Stimulated activated naive B cell treated with anti-CD40 and anti-IgM and Interleukin-4, amounts not matched to agents 10 μg/mL and 1 μg/mL and 100 μg/mL, for 72 hours (primary cell): ENCODE measurements at regions not wholly inside any gene's neighbourhood (a gene's known extent, or its start where the extent isn't known, plus 50 kb on each side); places are given as distances from the start of the nearest gene placed in this dataset.

Source experiments
- ATAC-seq, 2 donors: fragments of 150-1000 bp; cut with Tn5 transposase; replicated peaks; 2 replicates each; pipeline ENCODE4 v1.10.0; 2021; ENCODE audit warnings: moderate library complexity in 1 of 2
- DNase-seq: peaks from one replicate; pipeline ENCODE4 v3.0.0; 2021
- H3K27ac Mint-ChIP-seq: one replicate; pipeline ENCODE4 v1.8.0; 2022; ENCODE audit warnings: mild to moderate bottlenecking, mixed read lengths
- H3K27me3 Mint-ChIP-seq, 2 donors: one replicate each; pipeline ENCODE4 v1.8.0; 2022; ENCODE audit warnings: mixed read lengths in 2 of 2
- H3K36me3 Mint-ChIP-seq, 2 donors: one replicate each; pipeline ENCODE4 v1.8.0; 2022; ENCODE audit warnings: mixed read lengths in 2 of 2, mild to moderate bottlenecking in 1 of 2
- H3K4me1 Mint-ChIP-seq, 2 donors: one replicate each; pipeline ENCODE4 v1.8.0; 2022; ENCODE audit warnings: mixed read lengths in 2 of 2, mild to moderate bottlenecking in 1 of 2
- H3K4me3 Mint-ChIP-seq, 2 donors: one replicate each; pipeline ENCODE4 v1.8.0; 2022; ENCODE audit warnings: mild to moderate bottlenecking in 2 of 2, mixed read lengths in 2 of 2, moderate library complexity in 1 of 2
- H3K9me3 Mint-ChIP-seq, 2 donors: one replicate each; pipeline ENCODE4 v1.8.0; 2022; ENCODE audit warnings: mixed read lengths in 2 of 2, mild to moderate bottlenecking in 1 of 2

DNA sequence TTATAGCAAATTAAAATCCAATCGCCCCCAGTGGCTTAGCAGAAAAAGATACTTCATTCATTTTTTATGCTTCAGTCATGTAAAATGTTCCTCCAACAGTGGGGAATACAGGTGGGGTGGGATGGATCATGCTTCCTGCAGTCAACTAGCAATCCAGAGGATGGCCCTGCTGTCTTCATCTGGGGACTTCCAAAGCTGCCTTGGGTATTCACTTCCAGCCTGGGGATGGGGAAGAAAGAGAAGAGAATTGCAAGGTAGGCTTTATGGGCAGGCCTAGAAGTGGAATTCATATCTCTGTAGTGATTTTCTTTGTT lies 354.8 kb upstream of the SLCO3A1 start:
- Mint-ChIP-seq H3K4me1 (no peaks in the 10 kb centered on the region), H3K4me3 (no peak overlapping the region), H3K27me3 (peaks cover 0 to 11% of the 10 kb centered on the region in 2 donors), H3K36me3 (no peaks in the 10 kb centered on the region), H3K9me3 (no peaks in the 10 kb centered on the region), H3K27ac (no peak overlapping the region)
- no peak for ATAC-seq
- no peak for DNase-seq

DNA sequence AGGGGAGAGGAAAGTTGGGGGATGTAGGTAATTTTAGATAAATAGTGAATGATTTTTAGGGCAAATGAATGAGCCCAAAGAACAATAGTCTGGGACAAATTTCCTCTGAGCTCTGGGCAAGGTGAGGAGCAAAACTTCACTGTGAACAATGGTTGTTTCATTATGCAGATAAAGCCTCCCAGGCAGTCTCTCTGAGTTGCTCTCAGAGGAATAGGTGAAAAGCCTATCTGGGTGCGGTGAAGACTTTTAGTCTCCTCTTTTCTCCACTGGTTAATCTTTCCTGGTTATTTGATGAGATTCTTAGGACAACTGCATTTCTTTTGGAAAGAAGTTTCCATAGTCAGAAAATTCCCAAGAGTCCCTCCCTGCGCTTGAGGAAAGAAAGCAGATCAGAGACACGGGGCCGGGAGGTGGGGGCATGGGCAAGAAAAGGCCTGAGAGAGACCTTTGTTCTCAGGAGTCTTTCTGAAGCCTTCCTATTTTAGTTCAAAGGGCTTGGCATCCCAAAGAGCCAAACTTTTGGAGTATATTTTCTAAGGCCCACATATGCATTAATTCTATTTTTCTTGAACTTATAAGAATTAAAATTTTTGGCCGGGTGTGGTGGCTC lies 353.6 kb upstream of the SLCO3A1 start:
- ATAC-seq (no peak), DNase-seq (no peak)
- Mint-ChIP-seq H3K9me3 (no peaks in the 10 kb centered on the region), H3K27me3 (peaks cover 0 to 11% of the 10 kb centered on the region in 2 donors), H3K36me3 (no peaks in the 10 kb centered on the region), H3K27ac (no peak overlapping the region), H3K4me3 (no peak overlapping the region), H3K4me1 (no peaks in the 10 kb centered on the region)

GRCh38 chr15:91508633-91509032 lies 344.9 kb upstream of the SLCO3A1 start:
- H3K36me3 Mint-ChIP-seq, result no peaks in the 10 kb centered on the region
- ATAC-seq (no peak), DNase-seq (no peak)
- H3K9me3 Mint-ChIP-seq, result no peaks in the 10 kb centered on the region
- H3K4me3 Mint-ChIP-seq, result no peak overlapping the region
- H3K4me1 Mint-ChIP-seq, result no peaks in the 10 kb centered on the region
- H3K27me3 Mint-ChIP-seq, result peaks cover 0 to 13% of the 10 kb centered on the region in 2 donors
- H3K27ac Mint-ChIP-seq, result no peak overlapping the region

DNA sequence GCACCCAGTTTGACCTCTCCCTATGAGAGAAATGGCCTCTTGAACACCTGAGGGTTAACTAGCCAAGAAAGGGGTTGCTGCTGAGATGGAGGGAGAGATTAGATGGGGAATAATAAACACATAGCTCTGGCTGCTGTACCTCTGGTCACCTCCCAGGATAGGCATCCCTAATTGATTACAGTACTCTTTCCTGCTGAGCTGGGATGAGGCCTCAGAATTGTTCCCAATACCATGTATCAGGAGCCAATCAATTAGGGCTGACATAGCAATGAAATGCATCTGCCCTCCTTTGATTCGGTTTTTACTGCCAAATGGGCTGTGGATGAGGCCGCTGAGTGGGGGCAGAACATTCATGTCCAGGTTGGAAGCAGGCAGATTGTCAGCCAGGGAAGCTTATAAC lies 339.4 kb upstream of the SLCO3A1 start:
- ATAC-seq (no peak), DNase-seq (no peak)
- H3K9me3 Mint-ChIP-seq, result no peaks in the 10 kb centered on the region
- no peaks in the 10 kb centered on the region for H3K4me1 Mint-ChIP-seq
- no peak overlapping the region for H3K27ac Mint-ChIP-seq
- no peak overlapping the region for H3K4me3 Mint-ChIP-seq
- H3K36me3 Mint-ChIP-seq, result no peaks in the 10 kb centered on the region
- H3K27me3 Mint-ChIP-seq, result peaks cover 0 to 12% of the 10 kb centered on the region in 2 donors

DNA sequence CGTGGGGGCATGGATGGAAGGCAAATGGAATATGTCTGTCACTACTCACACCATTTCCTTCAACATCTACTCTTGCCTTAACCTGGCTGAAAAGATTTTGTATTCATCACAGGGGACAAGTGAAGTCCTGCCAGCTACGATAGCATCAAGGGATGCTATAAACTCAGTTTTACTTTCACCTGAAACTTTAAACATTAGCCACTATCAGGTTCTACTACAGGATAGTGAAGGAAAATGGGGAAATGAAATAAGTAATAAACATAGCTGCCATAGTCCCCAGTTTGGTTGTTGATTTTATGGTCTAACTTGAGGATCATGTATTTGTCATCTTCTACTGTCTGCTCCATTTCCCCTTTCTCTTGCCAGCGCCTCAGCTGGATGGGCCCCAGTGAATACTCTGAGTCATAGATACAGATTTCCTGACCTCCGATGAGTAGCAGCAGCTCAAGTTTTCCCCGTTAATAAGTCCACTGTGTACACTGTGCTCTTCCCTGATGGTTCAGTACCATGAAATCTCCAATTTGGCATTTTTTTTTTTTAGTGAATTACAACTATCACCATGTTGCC lies 338.2 kb upstream of the SLCO3A1 start:
- Mint-ChIP-seq H3K4me3 (no peak overlapping the region), H3K4me1 (no peaks in the 10 kb centered on the region), H3K27me3 (peaks cover 0 to 7% of the 10 kb centered on the region in 2 donors), H3K36me3 (no peaks in the 10 kb centered on the region), H3K27ac (no peak overlapping the region), H3K9me3 (no peaks in the 10 kb centered on the region)
- ATAC-seq (peak; percentile 38 to 52), DNase-seq (no peak)

- H3K27ac Mint-ChIP-seq, result no peak overlapping the region
- no peaks in the 10 kb centered on the region for H3K9me3 Mint-ChIP-seq
- no peak overlapping the region for H3K4me3 Mint-ChIP-seq
- H3K27me3 Mint-ChIP-seq, result no peaks in the 10 kb centered on the region
- DNase-seq (no peak), ATAC-seq (no peak)
- no peaks in the 10 kb centered on the region for H3K4me1 Mint-ChIP-seq
- no peaks in the 10 kb centered on the region for H3K36me3 Mint-ChIP-seq
Measured at GRCh38 chr15:91516866-91517265, 336.6 kb upstream of the SLCO3A1 start.

DNA sequence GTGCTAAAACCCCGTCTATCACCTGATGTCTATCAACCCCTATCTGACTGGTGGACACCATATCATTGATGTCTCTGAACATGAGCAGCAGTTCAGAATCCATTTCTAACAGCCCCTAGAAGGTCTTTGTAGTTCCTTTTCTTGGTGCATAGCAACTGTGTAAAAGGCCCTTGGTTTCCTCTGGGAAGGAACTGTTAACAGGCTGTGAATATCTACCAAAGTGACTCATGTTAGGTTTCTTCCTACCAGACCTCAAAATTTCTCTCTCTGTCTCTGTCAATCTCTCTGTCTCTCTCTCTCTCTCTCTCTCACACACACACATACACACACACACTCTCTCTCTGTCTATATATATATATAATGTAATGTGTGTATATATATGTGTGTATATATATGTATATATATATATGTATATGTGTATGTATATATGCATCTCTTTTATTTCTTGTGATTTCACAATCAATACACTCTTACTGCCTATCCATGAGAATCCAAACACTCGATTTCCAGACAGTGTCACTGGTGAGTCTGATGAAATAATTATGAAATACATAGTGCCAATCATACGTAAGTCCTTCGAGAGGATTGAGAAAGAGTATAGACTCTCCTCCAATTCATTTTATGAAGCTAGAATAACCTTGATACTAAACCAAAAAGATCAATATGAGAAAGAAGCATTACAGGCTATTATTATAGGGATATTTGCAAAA lies 335.9 kb upstream of the SLCO3A1 start:
- DNase-seq (no peak), ATAC-seq (no peak)
- H3K27ac Mint-ChIP-seq, result no peak overlapping the region
- H3K9me3 Mint-ChIP-seq, result no peaks in the 10 kb centered on the region
- H3K27me3 Mint-ChIP-seq, result no peaks in the 10 kb centered on the region
- H3K36me3 Mint-ChIP-seq, result no peaks in the 10 kb centered on the region
- H3K4me3 Mint-ChIP-seq, result no peak overlapping the region
- no peaks in the 10 kb centered on the region for H3K4me1 Mint-ChIP-seq

GRCh38 chr15:91520850-91521249 lies 332.7 kb upstream of the SLCO3A1 start:
- DNase-seq (no peak), ATAC-seq (no peak)
- Mint-ChIP-seq H3K4me1 (no peaks in the 10 kb centered on the region), H3K4me3 (no peak overlapping the region), H3K27ac (no peak overlapping the region), H3K27me3 (no peaks in the 10 kb centered on the region), H3K9me3 (no peaks in the 10 kb centered on the region), H3K36me3 (no peaks in the 10 kb centered on the region)

DNA sequence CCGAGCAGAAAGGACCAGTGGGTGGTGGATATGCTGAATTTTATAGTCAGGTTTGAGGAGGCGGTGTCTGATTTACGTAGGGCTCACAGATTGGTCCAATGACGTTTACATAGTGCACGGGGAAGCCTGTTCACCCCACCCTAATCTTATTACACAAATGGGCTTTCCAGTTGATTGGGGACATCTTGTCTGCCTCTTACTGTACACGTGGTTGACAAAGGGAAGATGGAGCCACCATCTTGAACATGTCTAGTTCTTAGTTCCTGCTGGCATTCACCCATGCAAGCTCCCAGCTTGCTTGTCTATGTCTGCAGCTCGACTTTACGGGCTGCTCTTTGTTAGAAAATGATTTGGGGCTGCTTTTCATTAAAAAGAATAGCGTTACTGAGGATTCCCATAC lies 332.0 kb upstream of the SLCO3A1 start:
- no peaks in the 10 kb centered on the region for H3K36me3 Mint-ChIP-seq
- H3K27me3 Mint-ChIP-seq, result no peaks in the 10 kb centered on the region
- H3K4me1 Mint-ChIP-seq, result no peaks in the 10 kb centered on the region
- no peak for DNase-seq
- H3K4me3 Mint-ChIP-seq, result no peak overlapping the region
- H3K27ac Mint-ChIP-seq, result no peak overlapping the region
- no peak for ATAC-seq
- no peaks in the 10 kb centered on the region for H3K9me3 Mint-ChIP-seq

DNA sequence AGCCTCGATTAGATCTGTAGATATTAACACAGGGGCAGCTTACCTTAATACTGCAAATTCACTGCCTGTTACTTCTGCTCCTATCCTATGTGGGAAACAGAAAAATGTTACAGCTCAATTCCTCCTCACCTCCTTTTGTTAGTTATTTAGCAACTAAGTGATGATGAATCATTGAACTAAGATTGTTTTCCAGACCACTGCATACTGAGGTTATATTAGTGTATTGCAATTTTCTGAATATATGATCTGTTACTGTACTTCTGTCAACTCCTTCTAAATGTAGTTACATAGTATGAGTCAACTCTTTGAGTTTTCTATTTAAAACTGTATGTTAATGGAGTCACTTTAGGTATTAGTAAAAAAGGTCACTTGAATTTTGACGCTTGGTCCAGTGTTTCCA lies 331.5 kb upstream of the SLCO3A1 start:
- DNase-seq, result no peak
- no peak overlapping the region for H3K4me3 Mint-ChIP-seq
- H3K4me1 Mint-ChIP-seq, result no peaks in the 10 kb centered on the region

DNA sequence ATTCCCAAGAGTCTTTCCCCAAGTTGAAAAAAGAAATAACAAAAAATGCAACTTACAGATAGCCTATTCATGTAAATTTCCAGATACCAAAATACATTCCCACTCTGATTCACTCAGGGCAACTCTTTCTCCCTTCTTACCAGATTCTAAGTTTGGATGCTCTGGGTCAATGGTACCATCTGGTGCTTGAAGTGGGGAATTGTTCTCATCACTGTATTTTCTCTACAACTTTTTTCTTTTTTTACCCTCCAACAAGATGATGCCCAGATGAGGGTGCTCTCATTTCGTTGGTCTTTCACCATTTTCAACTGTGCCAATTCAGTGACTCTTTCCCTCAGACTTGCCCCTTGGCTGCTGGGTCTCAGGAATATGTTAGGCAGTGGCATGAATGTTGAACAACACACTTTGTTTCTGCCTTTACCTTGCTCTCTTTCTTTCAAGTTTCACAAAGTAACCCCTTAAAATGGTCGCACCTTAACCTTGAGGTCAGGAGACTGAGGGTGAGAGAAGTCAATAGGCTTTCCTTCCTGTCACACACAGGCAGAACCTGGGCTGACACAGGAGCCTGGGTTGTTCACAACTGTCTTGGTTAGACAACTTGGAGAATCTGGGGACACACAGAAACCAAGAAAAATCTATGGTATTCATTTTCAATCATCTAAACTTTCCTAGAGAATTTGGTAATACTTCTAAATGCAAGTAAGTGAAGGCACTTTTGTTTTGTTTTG lies 330.7 kb upstream of the SLCO3A1 start:
- H3K27me3 Mint-ChIP-seq, result no peaks in the 10 kb centered on the region
- no peak overlapping the region for H3K27ac Mint-ChIP-seq
- no peaks in the 10 kb centered on the region for H3K9me3 Mint-ChIP-seq
- no peaks in the 10 kb centered on the region for H3K36me3 Mint-ChIP-seq
- no peaks in the 10 kb centered on the region for H3K4me1 Mint-ChIP-seq
- ATAC-seq (no peak), DNase-seq (no peak)
- no peak overlapping the region for H3K4me3 Mint-ChIP-seq

More for the DNA sequence above, 331.5 kb upstream of the SLCO3A1 start:
- Mint-ChIP-seq H3K36me3 (no peaks in the 10 kb centered on the region), H3K9me3 (no peaks in the 10 kb centered on the region), H3K27ac (no peak overlapping the region), H3K27me3 (no peaks in the 10 kb centered on the region)
- ATAC-seq, result no peak

DNA sequence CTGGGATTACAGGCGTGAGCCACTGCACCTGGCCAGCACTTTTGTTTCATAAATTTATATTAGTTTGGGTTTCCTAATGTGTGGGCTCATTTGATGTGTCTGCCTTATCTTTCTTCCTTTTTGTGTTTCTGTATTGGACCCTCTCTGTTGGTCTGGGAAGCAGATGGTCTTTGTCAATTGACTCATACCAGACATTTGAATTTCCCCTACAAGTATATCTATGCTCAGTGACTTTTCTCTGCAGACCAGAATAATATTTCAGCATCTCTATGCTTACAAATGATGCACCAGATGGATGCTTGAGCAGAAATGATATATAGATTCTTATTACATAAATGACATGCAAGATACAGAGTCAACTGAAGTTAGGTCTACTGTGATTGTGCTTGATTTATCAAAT lies 329.9 kb upstream of the SLCO3A1 start:
- no peak for ATAC-seq
- H3K27ac Mint-ChIP-seq, result no peak overlapping the region
- no peak for DNase-seq
- H3K4me3 Mint-ChIP-seq, result no peak overlapping the region
- no peaks in the 10 kb centered on the region for H3K36me3 Mint-ChIP-seq
- H3K27me3 Mint-ChIP-seq, result no peaks in the 10 kb centered on the region
- no peaks in the 10 kb centered on the region for H3K4me1 Mint-ChIP-seq
- no peaks in the 10 kb centered on the region for H3K9me3 Mint-ChIP-seq

DNA sequence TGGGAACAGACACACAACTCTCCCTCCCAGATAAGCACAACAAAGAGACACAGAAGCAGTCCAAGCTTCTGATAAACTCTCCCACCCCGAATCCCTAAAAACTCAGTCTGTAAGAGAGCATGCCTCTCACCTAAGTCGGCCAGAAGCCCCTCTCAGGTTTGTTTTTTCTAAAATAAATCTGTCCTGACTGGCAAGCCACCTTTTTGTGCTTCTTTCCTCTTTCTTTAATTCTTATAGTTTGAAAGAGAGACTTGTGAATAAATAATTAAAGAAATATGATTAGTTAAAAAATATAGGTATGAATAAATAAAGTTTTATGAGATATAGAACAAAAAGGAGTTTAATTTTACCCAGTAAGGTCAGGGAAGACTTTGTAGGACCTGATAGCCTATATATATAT lies 329.0 kb upstream of the SLCO3A1 start:
- Mint-ChIP-seq H3K4me3 (no peak overlapping the region), H3K36me3 (no peaks in the 10 kb centered on the region), H3K27ac (no peak overlapping the region), H3K9me3 (no peaks in the 10 kb centered on the region), H3K27me3 (no peaks in the 10 kb centered on the region), H3K4me1 (no peaks in the 10 kb centered on the region)
- DNase-seq (no peak), ATAC-seq (no peak)

DNA sequence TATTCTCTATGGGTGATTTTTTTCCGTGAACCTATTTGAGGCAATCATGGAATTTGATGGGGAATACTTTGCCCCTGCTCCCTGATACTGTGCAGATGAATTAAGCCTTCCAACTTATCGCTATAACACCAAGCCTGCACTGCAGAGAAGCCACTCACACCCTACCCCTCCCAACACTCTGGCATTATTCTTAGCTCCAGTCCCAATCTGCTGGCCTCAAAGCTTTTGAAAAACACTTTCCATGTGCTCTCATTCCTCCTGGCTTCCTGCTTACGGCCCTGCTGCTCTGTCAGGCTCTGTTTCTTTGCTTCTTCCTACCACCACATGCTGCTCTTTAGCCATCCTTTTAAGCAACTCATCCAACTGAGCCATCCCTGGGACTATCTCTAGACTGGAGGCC lies 327.8 kb upstream of the SLCO3A1 start:
- ATAC-seq, result no peak

DNA sequence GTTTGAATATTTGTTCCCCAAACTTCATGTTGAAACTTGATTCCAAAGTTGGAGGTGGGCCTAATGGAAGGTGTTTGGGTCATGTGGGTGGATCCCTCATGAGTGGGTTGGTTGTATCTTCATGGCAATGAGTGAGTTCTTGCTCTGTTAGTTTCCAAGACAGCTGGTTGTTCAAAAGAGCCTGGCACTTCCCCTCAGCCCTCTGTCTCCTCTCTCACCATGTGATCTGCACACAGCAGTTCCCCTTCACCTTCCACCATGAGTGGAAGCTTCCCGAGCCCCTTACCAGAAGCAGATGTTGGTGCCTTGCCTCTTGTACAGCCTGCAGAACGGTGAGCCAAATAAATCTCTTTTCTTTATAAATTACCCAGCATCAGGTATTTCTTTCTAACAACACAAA lies 327.1 kb upstream of the SLCO3A1 start:
- ATAC-seq (no peak), DNase-seq (no peak)
- Mint-ChIP-seq H3K27me3 (no peaks in the 10 kb centered on the region), H3K9me3 (no peaks in the 10 kb centered on the region), H3K36me3 (no peaks in the 10 kb centered on the region), H3K4me3 (no peak overlapping the region), H3K27ac (no peak overlapping the region), H3K4me1 (no peaks in the 10 kb centered on the region)

More for the DNA sequence above, 327.8 kb upstream of the SLCO3A1 start:
- Mint-ChIP-seq H3K4me1 (no peaks in the 10 kb centered on the region), H3K27me3 (no peaks in the 10 kb centered on the region), H3K9me3 (no peaks in the 10 kb centered on the region), H3K4me3 (no peak overlapping the region), H3K36me3 (no peaks in the 10 kb centered on the region), H3K27ac (no peak overlapping the region)
- no peak for DNase-seq
